ENCODE measurements at regions not wholly inside any gene's neighbourhood (a gene's known extent, or its start where the extent isn't known, plus 50 kb on each side); places are given as distances from the start of the nearest gene placed in this dataset.
A peak's percentile ranks its signal among the peaks of the same experiment; 100 is the strongest.

GRCh38 chr12:75819512-75819911 lies 212.1 kb downstream of the PHLDA1 start:
- Histone ChIP-seq H3K4me1 (ENCODE audit: control insufficient read depth in 2 of 3, insufficient read depth in 2 of 3, low read depth in 1 of 3, low read length in 3 of 3) (peaks cover 0 to 3% (median 2%) of the 10 kb centered on the region in 3 donors), H3K9ac (ENCODE audit: low read length in 3 of 3) (no peak overlapping the region), H3K4me3 (ENCODE audit: low read length in 3 of 3) (no peak overlapping the region), H3K27me3 (ENCODE audit: control insufficient read depth, insufficient read depth, low read length) (no peaks in the 10 kb centered on the region), H3K27ac (ENCODE audit: low read depth in 2 of 2, low read length in 2 of 2) (no peak overlapping the region), H3K36me3 (ENCODE audit: control insufficient read depth in 2 of 3, insufficient read depth in 3 of 3, low read length in 3 of 3) (no peaks in the 10 kb centered on the region), H3K9me3 (ENCODE audit: control insufficient read depth in 2 of 3, insufficient read depth in 1 of 3, low read length in 3 of 3) (no peaks in the 10 kb centered on the region)
- intact Hi-C loops (cut with DNase I) = no loop called here
- no peak for DNase-seq
- TF ChIP-seq, protein P1, sequence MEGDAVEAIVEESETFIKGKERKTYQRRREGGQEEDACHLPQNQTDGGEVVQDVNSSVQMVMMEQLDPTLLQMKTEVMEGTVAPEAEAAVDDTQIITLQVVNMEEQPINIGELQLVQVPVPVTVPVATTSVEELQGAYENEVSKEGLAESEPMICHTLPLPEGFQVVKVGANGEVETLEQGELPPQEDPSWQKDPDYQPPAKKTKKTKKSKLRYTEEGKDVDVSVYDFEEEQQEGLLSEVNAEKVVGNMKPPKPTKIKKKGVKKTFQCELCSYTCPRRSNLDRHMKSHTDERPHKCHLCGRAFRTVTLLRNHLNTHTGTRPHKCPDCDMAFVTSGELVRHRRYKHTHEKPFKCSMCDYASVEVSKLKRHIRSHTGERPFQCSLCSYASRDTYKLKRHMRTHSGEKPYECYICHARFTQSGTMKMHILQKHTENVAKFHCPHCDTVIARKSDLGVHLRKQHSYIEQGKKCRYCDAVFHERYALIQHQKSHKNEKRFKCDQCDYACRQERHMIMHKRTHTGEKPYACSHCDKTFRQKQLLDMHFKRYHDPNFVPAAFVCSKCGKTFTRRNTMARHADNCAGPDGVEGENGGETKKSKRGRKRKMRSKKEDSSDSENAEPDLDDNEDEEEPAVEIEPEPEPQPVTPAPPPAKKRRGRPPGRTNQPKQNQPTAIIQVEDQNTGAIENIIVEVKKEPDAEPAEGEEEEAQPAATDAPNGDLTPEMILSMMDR (IDR thresholded peaks at IDR 0.05; ENCODE audit: borderline replicate concordance, extremely low read depth, insufficient read depth) = no peak
- FAIRE-seq = no peak

DNA sequence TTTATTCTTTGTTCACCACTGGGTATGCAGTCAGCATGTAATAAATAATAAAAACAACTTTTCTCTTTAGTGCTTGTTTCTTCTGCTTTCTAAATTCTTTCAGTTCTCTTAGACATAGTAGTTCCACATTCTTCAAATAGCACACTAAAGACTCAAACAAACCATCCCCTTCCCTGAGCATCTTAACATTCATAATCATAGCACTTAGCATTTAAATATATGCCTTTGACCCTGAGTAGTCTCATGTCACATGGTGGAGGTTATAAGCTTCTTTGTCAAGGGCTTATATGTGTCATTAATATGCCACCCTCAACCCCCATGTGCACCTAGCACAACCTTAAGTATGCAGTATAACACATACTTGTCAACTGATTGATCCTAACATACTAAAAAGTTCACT lies 212.7 kb downstream of the PHLDA1 start:
- no peaks in the 10 kb centered on the region for H3K9me3 ChIP-seq (ENCODE audit: control insufficient read depth in 2 of 3, insufficient read depth in 1 of 3, low read length in 3 of 3)
- no peaks in the 10 kb centered on the region for H3K36me3 ChIP-seq (ENCODE audit: control insufficient read depth in 2 of 3, insufficient read depth in 3 of 3, low read length in 3 of 3)
- DNase-seq (no peak), FAIRE-seq (no peak)
- H3K4me3 ChIP-seq (ENCODE audit: low read length in 3 of 3) = no peak overlapping the region
- peaks cover 0 to 3% (median 2%) of the 10 kb centered on the region in 3 donors for H3K4me1 ChIP-seq (ENCODE audit: control insufficient read depth in 2 of 3, insufficient read depth in 2 of 3, low read depth in 1 of 3, low read length in 3 of 3)
- intact Hi-C loops (cut with DNase I) = no loop called here
- TF ChIP-seq, protein P1 (IDR thresholded peaks at IDR 0.05; ENCODE audit: borderline replicate concordance, extremely low read depth, insufficient read depth) = no peak
- H3K9ac ChIP-seq (ENCODE audit: low read length in 3 of 3) = no peak overlapping the region
- H3K27ac ChIP-seq (ENCODE audit: low read depth in 2 of 2, low read length in 2 of 2) = no peak overlapping the region
- no peaks in the 10 kb centered on the region for H3K27me3 ChIP-seq (ENCODE audit: control insufficient read depth, insufficient read depth, low read length)

GRCh38 chr12:75816897-75817296 lies 214.7 kb downstream of the PHLDA1 start:
- Histone ChIP-seq H3K9ac (ENCODE audit: low read length in 3 of 3) (no peak overlapping the region), H3K27ac (ENCODE audit: low read depth in 2 of 2, low read length in 2 of 2) (no peak overlapping the region), H3K27me3 (ENCODE audit: control insufficient read depth, insufficient read depth, low read length) (no peaks in the 10 kb centered on the region), H3K4me1 (ENCODE audit: control insufficient read depth in 2 of 3, insufficient read depth in 2 of 3, low read depth in 1 of 3, low read length in 3 of 3) (peaks cover 0 to 3% (median 2%) of the 10 kb centered on the region in 3 donors), H3K36me3 (ENCODE audit: control insufficient read depth in 2 of 3, insufficient read depth in 3 of 3, low read length in 3 of 3) (no peaks in the 10 kb centered on the region), H3K9me3 (ENCODE audit: control insufficient read depth in 2 of 3, insufficient read depth in 1 of 3, low read length in 3 of 3) (no peaks in the 10 kb centered on the region), H3K4me3 (ENCODE audit: low read length in 3 of 3) (no peak overlapping the region)
- peak in 2 of 5 donors; percentile 40 to 42 for DNase-seq
- intact Hi-C loops (cut with DNase I) = no loop called here
- no peak for FAIRE-seq
- TF ChIP-seq, protein P1 (IDR thresholded peaks at IDR 0.05; ENCODE audit: borderline replicate concordance, extremely low read depth, insufficient read depth) = peak; percentile 11

DNA sequence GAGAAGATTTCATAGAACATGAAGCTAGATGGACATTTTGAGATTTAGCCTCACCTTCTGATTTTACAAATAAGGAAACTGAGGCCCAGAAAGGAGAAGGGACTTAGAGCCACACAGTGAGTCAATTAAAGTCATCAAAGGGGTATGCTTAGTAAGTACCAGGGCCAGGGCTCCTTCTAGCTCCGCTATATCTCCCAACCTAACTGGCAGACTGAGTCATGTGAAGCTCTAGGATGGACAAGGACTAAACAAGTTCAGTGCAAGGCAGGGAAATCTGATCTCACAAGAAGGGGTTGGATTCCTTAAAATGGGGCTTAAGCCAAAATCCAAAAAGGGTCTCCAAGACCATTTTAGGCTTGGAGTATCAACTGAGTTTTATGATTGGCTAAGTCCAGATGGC lies 215.8 kb downstream of the PHLDA1 start:
- TF ChIP-seq, protein P1 (IDR thresholded peaks at IDR 0.05; ENCODE audit: borderline replicate concordance, extremely low read depth, insufficient read depth) = no peak
- intact Hi-C loops (cut with DNase I) = no loop called here
- Histone ChIP-seq H3K4me1 (ENCODE audit: control insufficient read depth in 2 of 3, insufficient read depth in 2 of 3, low read depth in 1 of 3, low read length in 3 of 3) (peaks cover 0 to 3% (median 2%) of the 10 kb centered on the region in 3 donors), H3K9ac (ENCODE audit: low read length in 3 of 3) (no peak overlapping the region), H3K4me3 (ENCODE audit: low read length in 3 of 3) (no peak overlapping the region), H3K27ac (ENCODE audit: low read depth in 2 of 2, low read length in 2 of 2) (no peak overlapping the region), H3K9me3 (ENCODE audit: control insufficient read depth in 2 of 3, insufficient read depth in 1 of 3, low read length in 3 of 3) (no peaks in the 10 kb centered on the region), H3K27me3 (ENCODE audit: control insufficient read depth, insufficient read depth, low read length) (no peaks in the 10 kb centered on the region), H3K36me3 (ENCODE audit: control insufficient read depth in 2 of 3, insufficient read depth in 3 of 3, low read length in 3 of 3) (no peaks in the 10 kb centered on the region)
- FAIRE-seq = no peak
- DNase-seq = no peak

Data from kidney (tissue), 13 donors.